ENCODE measurements at regions not wholly inside any gene's neighbourhood (a gene's known extent, or its start where the extent isn't known, plus 50 kb on each side); places are given as distances from the start of the nearest gene placed in this dataset.

DNA sequence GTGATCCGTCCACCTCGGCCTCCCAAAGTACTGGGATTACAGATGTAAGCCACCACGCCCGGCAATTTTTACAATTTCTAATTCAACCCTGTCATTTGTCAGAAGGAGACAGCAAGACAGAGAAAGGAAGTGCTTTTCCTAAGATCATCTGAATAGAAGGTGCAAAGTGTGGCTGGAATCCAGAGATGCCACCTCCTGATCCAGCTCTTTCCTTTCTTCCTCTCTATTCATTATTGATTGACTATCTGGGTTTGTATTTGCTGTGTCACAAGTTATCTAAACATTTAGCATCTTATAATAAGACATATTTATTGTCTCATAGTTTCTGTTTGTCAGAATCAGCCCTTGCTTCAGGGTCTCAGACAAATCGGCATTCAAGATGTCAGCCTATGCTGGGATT is 217.7 kb downstream of the BCAS1 start:
- Histone ChIP-seq H3K27me3 (no peaks in the 10 kb centered on the region), H3K4me3 (no peak overlapping the region), H3K4me1 (no peaks in the 10 kb centered on the region), H3K9me3 (no peaks in the 10 kb centered on the region), H3K36me3 (no peaks in the 10 kb centered on the region), H3K27ac (no peak overlapping the region)
- TF ChIP-seq, protein P1, sequence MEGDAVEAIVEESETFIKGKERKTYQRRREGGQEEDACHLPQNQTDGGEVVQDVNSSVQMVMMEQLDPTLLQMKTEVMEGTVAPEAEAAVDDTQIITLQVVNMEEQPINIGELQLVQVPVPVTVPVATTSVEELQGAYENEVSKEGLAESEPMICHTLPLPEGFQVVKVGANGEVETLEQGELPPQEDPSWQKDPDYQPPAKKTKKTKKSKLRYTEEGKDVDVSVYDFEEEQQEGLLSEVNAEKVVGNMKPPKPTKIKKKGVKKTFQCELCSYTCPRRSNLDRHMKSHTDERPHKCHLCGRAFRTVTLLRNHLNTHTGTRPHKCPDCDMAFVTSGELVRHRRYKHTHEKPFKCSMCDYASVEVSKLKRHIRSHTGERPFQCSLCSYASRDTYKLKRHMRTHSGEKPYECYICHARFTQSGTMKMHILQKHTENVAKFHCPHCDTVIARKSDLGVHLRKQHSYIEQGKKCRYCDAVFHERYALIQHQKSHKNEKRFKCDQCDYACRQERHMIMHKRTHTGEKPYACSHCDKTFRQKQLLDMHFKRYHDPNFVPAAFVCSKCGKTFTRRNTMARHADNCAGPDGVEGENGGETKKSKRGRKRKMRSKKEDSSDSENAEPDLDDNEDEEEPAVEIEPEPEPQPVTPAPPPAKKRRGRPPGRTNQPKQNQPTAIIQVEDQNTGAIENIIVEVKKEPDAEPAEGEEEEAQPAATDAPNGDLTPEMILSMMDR (IDR thresholded peaks at IDR 0.05) = no peak
- DNase-seq = no peak
- intact Hi-C loops (cut with DNase I; ENCODE audit: low total_unique reads) = no loop called here

DNA sequence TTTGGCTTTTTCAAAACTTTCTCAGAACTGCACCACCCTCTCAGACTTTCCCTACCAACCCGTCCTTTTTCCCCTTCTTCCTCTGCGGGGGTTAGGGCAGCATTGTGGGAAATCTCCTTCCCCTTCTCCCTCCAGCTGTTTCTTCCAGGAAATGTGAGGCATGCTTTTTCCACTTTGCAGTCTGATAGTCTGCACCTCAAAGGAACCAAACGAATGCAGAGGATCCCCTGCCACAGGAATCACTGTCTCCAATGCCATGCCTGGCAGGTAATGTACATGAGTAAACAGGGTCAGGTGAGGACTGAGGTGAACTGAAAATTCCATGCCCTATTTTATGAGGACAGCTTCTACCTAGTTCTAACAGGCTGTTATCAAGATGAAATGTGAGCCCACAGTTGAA is 218.4 kb downstream of the BCAS1 start:
- DNase-seq = no peak
- no peak overlapping the region for H3K4me3 ChIP-seq
- TF ChIP-seq, protein P1 (IDR thresholded peaks at IDR 0.05) = no peak
- H3K9me3 ChIP-seq = no peaks in the 10 kb centered on the region
- no peaks in the 10 kb centered on the region for H3K36me3 ChIP-seq
- H3K4me1 ChIP-seq = no peaks in the 10 kb centered on the region
- H3K27me3 ChIP-seq = no peaks in the 10 kb centered on the region
- intact Hi-C loops (cut with DNase I; ENCODE audit: low total_unique reads) = no loop called here
- H3K27ac ChIP-seq = no peak overlapping the region

DNA sequence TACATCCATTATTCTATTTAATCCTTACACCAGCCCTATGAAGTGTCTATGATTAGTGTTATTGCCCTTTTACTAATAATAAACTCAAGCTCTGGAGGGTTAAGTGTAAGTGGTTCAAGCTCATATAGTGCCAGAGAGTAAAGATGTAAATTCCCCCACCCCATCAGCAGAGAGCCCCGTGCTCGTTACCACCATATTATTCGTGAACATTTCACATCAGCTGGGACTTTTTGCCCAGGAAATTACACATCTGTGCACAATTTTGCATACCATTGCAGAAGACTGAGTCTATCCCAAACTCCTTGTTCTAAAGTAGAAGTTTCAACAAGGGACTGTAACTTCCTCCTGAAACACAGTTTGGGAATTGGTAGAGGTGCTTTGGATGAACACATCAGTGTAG is 220.1 kb downstream of the BCAS1 start:
- no peak overlapping the region for H3K27ac ChIP-seq
- no peak for DNase-seq
- no peaks in the 10 kb centered on the region for H3K36me3 ChIP-seq
- no peaks in the 10 kb centered on the region for H3K9me3 ChIP-seq
- no peaks in the 10 kb centered on the region for H3K27me3 ChIP-seq
- no peak overlapping the region for H3K4me3 ChIP-seq
- no peaks in the 10 kb centered on the region for H3K4me1 ChIP-seq
- intact Hi-C loops (cut with DNase I; ENCODE audit: low total_unique reads) = no loop called here
- TF ChIP-seq, protein P1 (IDR thresholded peaks at IDR 0.05) = no peak

DNA sequence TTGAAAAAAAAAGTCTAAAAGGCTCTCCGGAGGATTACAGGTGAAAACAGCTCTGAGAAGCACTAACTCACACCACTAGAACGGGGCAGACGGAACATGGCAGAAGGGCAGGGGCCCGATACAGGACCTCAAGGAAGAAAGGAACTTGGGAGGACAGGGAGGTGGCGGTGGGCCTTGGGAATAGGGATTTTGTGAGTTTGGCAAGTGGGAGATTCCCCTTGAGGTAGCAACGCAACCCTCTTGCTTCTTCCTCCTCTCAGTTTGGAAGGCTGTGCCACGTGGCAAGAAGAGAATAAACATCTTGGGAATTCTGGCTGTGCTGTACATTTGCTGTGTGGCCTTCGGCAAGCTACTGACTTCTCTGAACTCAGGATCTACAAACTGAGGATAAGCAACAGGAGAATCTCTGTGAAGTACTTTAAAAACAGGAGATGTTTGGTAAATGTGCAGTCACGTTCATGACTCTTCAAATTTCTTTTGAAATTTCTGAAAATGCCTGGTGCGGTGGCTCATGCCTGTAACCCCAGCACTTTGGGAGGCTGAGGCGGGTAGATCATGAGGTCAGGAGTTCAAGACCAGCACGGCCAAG is 220.8 kb downstream of the BCAS1 start:
- TF ChIP-seq, protein P1 (IDR thresholded peaks at IDR 0.05) = no peak
- Histone ChIP-seq H3K27me3 (no peaks in the 10 kb centered on the region), H3K36me3 (no peaks in the 10 kb centered on the region), H3K4me1 (no peaks in the 10 kb centered on the region), H3K9me3 (no peaks in the 10 kb centered on the region), H3K27ac (no peak overlapping the region), H3K4me3 (no peak overlapping the region)
- intact Hi-C loops (cut with DNase I; ENCODE audit: low total_unique reads) = no loop called here
- DNase-seq = no peak

DNA sequence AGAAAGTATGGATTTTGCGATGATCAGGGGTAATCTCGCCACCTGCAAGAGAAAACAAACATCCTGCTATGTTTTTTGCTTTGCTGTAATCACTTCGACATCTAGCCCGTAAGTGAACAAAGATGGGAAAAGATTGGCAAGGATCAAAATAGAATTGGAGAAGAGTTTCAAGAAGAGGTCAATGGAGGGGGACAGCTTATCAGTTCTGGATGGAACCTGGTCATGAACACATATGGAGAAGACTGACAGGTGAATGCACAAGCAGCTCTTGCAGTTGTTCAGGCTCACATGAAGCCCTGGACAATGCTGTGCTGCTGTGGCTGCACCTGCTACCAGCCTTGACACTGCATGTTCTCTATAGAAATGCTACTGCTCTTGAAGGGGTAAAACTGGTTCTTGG is 222.1 kb downstream of the BCAS1 start:
- no peak for DNase-seq
- Histone ChIP-seq H3K4me3 (no peak overlapping the region), H3K4me1 (no peaks in the 10 kb centered on the region)

More for the DNA sequence above, 222.1 kb downstream of the BCAS1 start:
- intact Hi-C loops (cut with DNase I; ENCODE audit: low total_unique reads) = no loop called here
- TF ChIP-seq, protein P1 (IDR thresholded peaks at IDR 0.05) = no peak
- no peaks in the 10 kb centered on the region for H3K27me3 ChIP-seq
- no peaks in the 10 kb centered on the region for H3K36me3 ChIP-seq
- H3K9me3 ChIP-seq = no peaks in the 10 kb centered on the region
- no peak overlapping the region for H3K27ac ChIP-seq
